Loucy (cell line): ENCODE measurements at regions not wholly inside any gene's neighbourhood (a gene's known extent, or its start where the extent isn't known, plus 50 kb on each side); places are given as distances from the start of the nearest gene placed in this dataset.

ENCODE experiments used
- H2AFZ ChIP-seq: fragments of 200-600 bp; sonication (generic); 2 replicates; pipeline ENCODE4 v1.6.0; 2016; ENCODE audit warnings: antibody characterized with exemption, mild to moderate bottlenecking, low read length, moderate library complexity
- H3F3A ChIP-seq: fragments of 200-600 bp; 2 replicates; pipeline ENCODE4 v1.6.0; 2016; ENCODE audit warnings: antibody characterized with exemption, low read depth, mild to moderate bottlenecking
- H3K27me3 ChIP-seq: fragments of 200-600 bp; sonication (generic); 2 replicates; pipeline ENCODE4 v1.6.1; 2014; ENCODE audit warnings: low read length, mild to moderate bottlenecking; ENCODE audit not compliant: insufficient read depth, poor library complexity, severe bottlenecking
- H3K36me3 ChIP-seq: fragments of 200-600 bp; sonication (generic); 2 replicates; pipeline ENCODE4 v1.6.1; 2016; ENCODE audit warnings: low read length; ENCODE audit not compliant: insufficient read depth
- H3K4me1 ChIP-seq: fragments of 200-600 bp; sonication (generic); 2 replicates; pipeline ENCODE4 v1.5.1; 2014; ENCODE audit warnings: low read length, mild to moderate bottlenecking; ENCODE audit not compliant: insufficient read depth, poor library complexity, severe bottlenecking
- H3K4me2 ChIP-seq: fragments of 200-600 bp; sonication (generic); 2 replicates; pipeline ENCODE4 v1.6.0; 2014; ENCODE audit warnings: antibody characterized with exemption, low read length, low read depth, mild to moderate bottlenecking; ENCODE audit not compliant: poor library complexity, severe bottlenecking
- H3K4me3 ChIP-seq: fragments of 200-600 bp; sonication (generic); 2 replicates; pipeline ENCODE4 v1.5.1; 2014; ENCODE audit warnings: low read length, mild to moderate bottlenecking, mixed read lengths; ENCODE audit not compliant: poor library complexity, severe bottlenecking
- H3K79me2 ChIP-seq: fragments of 200-600 bp; sonication (generic); 2 replicates; pipeline ENCODE4 v1.6.1; 2014; ENCODE audit warnings: low read length; ENCODE audit not compliant: insufficient read depth
- H3K9ac ChIP-seq: fragments of 200-600 bp; sonication (generic); 2 replicates; pipeline ENCODE4 v1.6.0; 2014; ENCODE audit warnings: mild to moderate bottlenecking, low read depth, low read length, moderate library complexity; ENCODE audit not compliant: poor library complexity, severe bottlenecking
- H3K9me2 ChIP-seq: fragments of 200-600 bp; sonication (generic); replicated peaks from 2 replicates; pipeline ENCODE4 v1.6.1; 2016; ENCODE audit warnings: low read depth, low read length, mixed read lengths
- H3K9me3 ChIP-seq: fragments of 200-600 bp; sonication (generic); 2 replicates; pipeline ENCODE4 v1.6.1; 2014; ENCODE audit warnings: mild to moderate bottlenecking, antibody characterized with exemption, low read length, low read depth; ENCODE audit not compliant: insufficient read depth
- H4K20me1 ChIP-seq: fragments of 200-600 bp; sonication (generic); 2 replicates; pipeline ENCODE4 v1.6.0; 2014; ENCODE audit warnings: antibody characterized with exemption, low read length, mild to moderate bottlenecking; ENCODE audit not compliant: insufficient read depth, poor library complexity, severe bottlenecking
- EZH2phosphoT487 ChIP-seq: fragments of 200-600 bp; IDR thresholded peaks from 2 replicates; pipeline ENCODE4 v1.6.1; 2018; ENCODE audit warnings: antibody characterized with exemption, mild to moderate bottlenecking, moderate library complexity, borderline replicate concordance
- TF ChIP-seq, protein P1 (sequence below): fragments of 200-600 bp; sonication (generic); conservative IDR thresholded peaks from 2 replicates; pipeline ENCODE4 v1.5.1; 2014; ENCODE audit warnings: mild to moderate bottlenecking, antibody characterized with exemption, low read length

DNA sequence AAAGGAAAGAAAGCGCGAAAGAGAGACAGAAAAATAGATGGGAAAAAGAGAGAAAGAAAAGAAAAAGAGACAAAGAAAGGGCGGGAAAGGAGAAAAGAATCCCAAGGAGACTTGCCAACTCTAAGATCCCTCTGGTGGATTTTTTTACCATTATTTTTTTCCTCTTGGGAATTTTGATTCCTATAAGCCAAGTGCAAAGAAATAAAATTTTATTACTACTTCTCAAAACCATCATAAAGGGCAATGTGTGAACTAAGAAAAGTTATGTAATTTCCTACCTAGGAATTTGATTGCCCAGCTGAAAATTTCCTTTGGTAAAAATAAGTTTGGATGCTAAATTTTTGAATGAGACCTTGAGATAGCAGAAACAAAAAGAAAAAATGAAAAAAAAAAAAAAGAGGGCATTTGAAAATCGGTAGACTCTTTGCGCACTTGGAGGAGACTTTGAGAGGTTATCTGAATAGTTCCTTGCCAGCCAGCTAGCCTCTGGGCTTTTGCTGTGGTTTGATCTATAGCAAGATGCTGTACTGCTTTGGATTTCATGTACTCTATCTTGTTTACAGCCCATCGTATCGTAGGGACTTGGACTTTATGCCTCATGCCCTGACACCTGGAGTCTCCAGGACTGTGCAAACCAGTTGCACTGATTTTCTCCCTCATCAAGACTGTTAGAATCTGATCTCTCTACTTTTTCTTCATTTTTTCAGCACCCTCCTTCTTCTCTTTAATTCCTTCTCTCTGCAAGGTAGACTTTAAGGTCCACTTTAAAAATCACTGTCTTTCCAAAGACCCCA lies 535.4 kb upstream of the MKI67 start:
- no peak overlapping the region for H2AFZ ChIP-seq

DNA sequence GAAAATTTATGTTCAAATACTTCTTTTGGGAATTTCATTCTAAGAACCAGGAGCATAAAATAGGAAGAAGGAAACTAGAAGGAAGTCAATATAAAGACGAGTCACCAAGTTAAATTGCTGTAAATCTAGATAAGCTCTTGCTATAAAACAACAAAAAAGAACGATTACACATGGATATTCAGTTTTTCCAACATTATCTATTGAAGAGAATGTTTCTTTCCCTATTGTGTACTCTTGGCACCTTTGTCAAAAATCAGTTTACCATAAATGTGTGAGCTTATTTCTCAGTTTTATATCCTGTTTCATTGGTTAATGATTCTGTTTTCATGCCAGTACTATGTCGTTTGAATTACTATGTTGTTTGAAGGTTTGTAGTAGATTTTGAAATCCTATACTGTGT lies 536.3 kb upstream of the MKI67 start:
- H3K4me3 ChIP-seq = no peak overlapping the region
- no peaks in the 10 kb centered on the region for H3K36me3 ChIP-seq
- H3K9me2 ChIP-seq = no peaks in the 10 kb centered on the region
- no peaks in the 10 kb centered on the region for H4K20me1 ChIP-seq
- no peak overlapping the region for H3K4me2 ChIP-seq
- no peak overlapping the region for H3K9ac ChIP-seq
- H2AFZ ChIP-seq = no peak overlapping the region
- no peaks in the 10 kb centered on the region for H3K4me1 ChIP-seq
- no peak for TF ChIP-seq EZH2phosphoT487
- TF ChIP-seq, protein P1, sequence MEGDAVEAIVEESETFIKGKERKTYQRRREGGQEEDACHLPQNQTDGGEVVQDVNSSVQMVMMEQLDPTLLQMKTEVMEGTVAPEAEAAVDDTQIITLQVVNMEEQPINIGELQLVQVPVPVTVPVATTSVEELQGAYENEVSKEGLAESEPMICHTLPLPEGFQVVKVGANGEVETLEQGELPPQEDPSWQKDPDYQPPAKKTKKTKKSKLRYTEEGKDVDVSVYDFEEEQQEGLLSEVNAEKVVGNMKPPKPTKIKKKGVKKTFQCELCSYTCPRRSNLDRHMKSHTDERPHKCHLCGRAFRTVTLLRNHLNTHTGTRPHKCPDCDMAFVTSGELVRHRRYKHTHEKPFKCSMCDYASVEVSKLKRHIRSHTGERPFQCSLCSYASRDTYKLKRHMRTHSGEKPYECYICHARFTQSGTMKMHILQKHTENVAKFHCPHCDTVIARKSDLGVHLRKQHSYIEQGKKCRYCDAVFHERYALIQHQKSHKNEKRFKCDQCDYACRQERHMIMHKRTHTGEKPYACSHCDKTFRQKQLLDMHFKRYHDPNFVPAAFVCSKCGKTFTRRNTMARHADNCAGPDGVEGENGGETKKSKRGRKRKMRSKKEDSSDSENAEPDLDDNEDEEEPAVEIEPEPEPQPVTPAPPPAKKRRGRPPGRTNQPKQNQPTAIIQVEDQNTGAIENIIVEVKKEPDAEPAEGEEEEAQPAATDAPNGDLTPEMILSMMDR = no peak
- no peaks in the 10 kb centered on the region for H3K27me3 ChIP-seq
- no peaks in the 10 kb centered on the region for H3F3A ChIP-seq
- no peaks in the 10 kb centered on the region for H3K79me2 ChIP-seq
- H3K9me3 ChIP-seq = 0 out of 2 replicates have a peak, but pooled peaks cover 9% of the 10 kb centered on the region

More for the DNA sequence above, 535.4 kb upstream of the MKI67 start:
- no peaks in the 10 kb centered on the region for H3K9me2 ChIP-seq
- H3K4me3 ChIP-seq = no peak overlapping the region
- 0 out of 2 replicates have a peak, but pooled peaks cover 9% of the 10 kb centered on the region for H3K9me3 ChIP-seq
- no peak for TF ChIP-seq EZH2phosphoT487
- TF ChIP-seq, protein P1 = no peak
- H3K36me3 ChIP-seq = no peaks in the 10 kb centered on the region
- no peaks in the 10 kb centered on the region for H3K79me2 ChIP-seq
- H4K20me1 ChIP-seq = no peaks in the 10 kb centered on the region
- H3K4me1 ChIP-seq = no peaks in the 10 kb centered on the region
- no peak overlapping the region for H3K9ac ChIP-seq
- no peaks in the 10 kb centered on the region for H3F3A ChIP-seq
- H3K4me2 ChIP-seq = no peak overlapping the region
- H3K27me3 ChIP-seq = no peaks in the 10 kb centered on the region

DNA sequence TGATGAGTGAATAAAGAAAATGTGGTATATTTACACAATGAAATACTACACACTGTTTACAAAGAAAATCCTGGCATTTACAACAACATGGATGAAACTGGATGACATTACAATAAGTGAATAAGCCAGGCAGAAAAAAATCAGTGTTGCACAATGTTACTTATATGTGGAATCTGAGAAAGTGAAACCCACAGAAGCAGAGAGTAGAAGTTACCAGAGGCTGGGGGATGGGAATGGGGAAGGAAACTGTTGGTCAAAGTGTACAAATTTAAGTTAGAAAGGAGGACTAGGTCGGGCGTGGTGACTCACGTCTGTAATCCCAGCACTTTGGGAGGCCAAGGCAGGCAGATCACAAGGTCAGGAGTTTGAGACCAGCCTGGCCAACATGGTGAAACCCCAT lies 538.5 kb upstream of the MKI67 start:
- H3K4me1 ChIP-seq = no peaks in the 10 kb centered on the region
- no peak overlapping the region for H3K4me2 ChIP-seq
- no peak overlapping the region for H3K4me3 ChIP-seq
- no peaks in the 10 kb centered on the region for H3K27me3 ChIP-seq
- H3K9me2 ChIP-seq = no peaks in the 10 kb centered on the region
- no peak overlapping the region for H3K9ac ChIP-seq
- TF ChIP-seq EZH2phosphoT487 = no peak
- TF ChIP-seq, protein P1 = no peak
- H3K36me3 ChIP-seq = no peaks in the 10 kb centered on the region
- no peaks in the 10 kb centered on the region for H3F3A ChIP-seq
- no peaks in the 10 kb centered on the region for H3K79me2 ChIP-seq
- no peak overlapping the region for H2AFZ ChIP-seq
- 0 out of 2 replicates have a peak, but pooled peaks cover 9% of the 10 kb centered on the region for H3K9me3 ChIP-seq
- no peaks in the 10 kb centered on the region for H4K20me1 ChIP-seq
